ENCODE measurements at regions not wholly inside any gene's neighbourhood (a gene's known extent, or its start where the extent isn't known, plus 50 kb on each side); places are given as distances from the start of the nearest gene placed in this dataset.
"Not testable (repeated sequence)": the region's sequence is repeated elsewhere in the genome, so short reads cannot be mapped to it uniquely, and the experiment has no call there.

- not testable (repeated sequence) for TF ChIP-seq CTCF, EZH2 (IDR thresholded peaks at IDR 0.05)
Measured at GRCh38 chr4:118633476-118633875, 51.7 kb upstream of the METTL14 start.
